ENCODE measurements at regions not wholly inside any gene's neighbourhood (a gene's known extent, or its start where the extent isn't known, plus 50 kb on each side); places are given as distances from the start of the nearest gene placed in this dataset.

DNA sequence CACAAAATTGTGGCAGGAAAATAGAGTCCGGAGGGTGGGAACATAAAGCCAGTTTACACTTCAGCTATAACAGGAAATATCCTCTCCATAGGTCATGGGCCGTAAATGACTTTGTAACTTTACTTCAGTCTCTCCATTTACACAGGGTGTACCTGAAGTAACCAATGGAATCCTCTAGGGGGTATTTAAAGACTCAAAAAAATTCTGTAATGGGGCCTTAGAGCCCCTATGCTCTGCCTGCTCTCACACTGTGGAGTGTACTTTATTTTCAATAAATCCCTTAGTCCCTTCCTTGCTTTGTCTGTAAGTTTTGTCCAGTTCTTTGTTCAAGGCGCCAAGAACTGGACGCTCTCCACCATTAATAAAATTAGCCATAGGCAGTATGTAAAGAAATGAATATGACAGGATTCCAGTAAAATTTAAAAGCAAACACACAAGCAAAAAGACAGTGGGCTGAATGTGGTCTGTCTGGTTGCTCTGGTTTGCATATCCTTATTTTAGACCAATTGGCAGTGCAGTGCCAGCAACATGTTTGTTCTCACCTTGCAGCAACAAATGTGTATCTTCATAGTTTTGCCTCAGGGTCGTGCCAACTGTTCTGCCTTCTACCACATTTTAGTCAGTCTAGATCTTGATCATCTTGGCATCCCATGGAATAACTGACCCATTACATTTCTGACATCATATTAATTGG lies 801.5 kb upstream of the SPRY2 start:
- Histone ChIP-seq H3K27ac (no peak overlapping the region), H3K9me3 (no peaks in the 10 kb centered on the region), H3K27me3 (ENCODE audit: insufficient read depth in 3 of 3, low read length in 2 of 3) (no peaks in the 10 kb centered on the region), H3K36me3 (ENCODE audit: insufficient read depth in 1 of 2, low read depth in 1 of 2) (no peaks in the 10 kb centered on the region), H3K4me1 (no peaks in the 10 kb centered on the region), H3K4me3 (no peak overlapping the region)
- DNase-seq (no peak), ATAC-seq (no peak)
- intact Hi-C loops (cut with DNase I), result no loop called here
- 80 to 82% (median 80%) methylated on average over 5 of the region's 5 CpGs for WGBS, 3 donors
- TF ChIP-seq, protein P1, sequence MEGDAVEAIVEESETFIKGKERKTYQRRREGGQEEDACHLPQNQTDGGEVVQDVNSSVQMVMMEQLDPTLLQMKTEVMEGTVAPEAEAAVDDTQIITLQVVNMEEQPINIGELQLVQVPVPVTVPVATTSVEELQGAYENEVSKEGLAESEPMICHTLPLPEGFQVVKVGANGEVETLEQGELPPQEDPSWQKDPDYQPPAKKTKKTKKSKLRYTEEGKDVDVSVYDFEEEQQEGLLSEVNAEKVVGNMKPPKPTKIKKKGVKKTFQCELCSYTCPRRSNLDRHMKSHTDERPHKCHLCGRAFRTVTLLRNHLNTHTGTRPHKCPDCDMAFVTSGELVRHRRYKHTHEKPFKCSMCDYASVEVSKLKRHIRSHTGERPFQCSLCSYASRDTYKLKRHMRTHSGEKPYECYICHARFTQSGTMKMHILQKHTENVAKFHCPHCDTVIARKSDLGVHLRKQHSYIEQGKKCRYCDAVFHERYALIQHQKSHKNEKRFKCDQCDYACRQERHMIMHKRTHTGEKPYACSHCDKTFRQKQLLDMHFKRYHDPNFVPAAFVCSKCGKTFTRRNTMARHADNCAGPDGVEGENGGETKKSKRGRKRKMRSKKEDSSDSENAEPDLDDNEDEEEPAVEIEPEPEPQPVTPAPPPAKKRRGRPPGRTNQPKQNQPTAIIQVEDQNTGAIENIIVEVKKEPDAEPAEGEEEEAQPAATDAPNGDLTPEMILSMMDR (IDR thresholded peaks at IDR 0.05), result no peak

DNA sequence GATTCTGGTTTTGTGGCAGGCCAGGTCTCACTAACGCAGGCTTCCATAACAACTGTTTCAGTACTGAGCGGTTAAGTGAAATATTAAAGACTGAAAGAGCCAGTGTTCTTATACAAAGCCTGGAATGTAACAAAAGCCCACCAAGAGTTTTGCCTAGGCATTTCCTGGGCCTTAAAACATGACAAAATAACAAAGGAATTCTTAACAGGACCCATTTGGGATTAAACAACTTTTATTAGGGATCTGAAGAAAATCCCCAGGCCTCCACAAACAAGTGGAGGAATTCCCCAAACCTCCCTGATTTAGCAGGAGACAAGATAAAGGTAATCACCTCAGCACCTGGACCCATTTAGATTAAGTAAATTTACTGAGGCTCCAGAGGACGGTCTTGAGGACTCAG lies 799.7 kb upstream of the SPRY2 start:
- Histone ChIP-seq H3K27ac (no peak overlapping the region), H3K4me1 (no peaks in the 10 kb centered on the region)

DNA sequence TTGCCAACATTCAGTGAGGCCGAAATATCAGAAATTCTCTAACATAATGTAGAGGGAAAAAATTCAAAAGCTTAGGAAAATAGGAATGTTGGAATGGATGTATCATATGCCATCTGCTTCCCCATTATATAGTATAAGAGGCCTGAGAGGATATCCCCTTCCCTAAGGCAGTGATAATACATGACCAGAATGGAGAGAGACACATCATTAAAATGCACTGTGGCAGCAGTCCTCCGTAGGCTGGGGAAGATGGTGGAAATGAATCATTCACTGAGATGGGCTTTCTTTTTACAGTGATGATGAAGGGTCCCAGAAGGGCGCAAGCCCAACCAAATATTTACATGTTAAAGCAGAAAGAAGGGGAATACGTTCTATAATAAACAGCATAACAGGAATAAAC lies 799.1 kb upstream of the SPRY2 start:
- WGBS, 3 donors, result 45 to 48% (median 46%) methylated on average over 4 of the region's 4 CpGs
- ATAC-seq, result no peak
- intact Hi-C loops (cut with DNase I), result no loop called here

More for the DNA sequence above, 799.7 kb upstream of the SPRY2 start:
- H3K9me3 ChIP-seq, result no peaks in the 10 kb centered on the region
- DNase-seq (no peak), ATAC-seq (no peak)
- no peaks in the 10 kb centered on the region for H3K27me3 ChIP-seq (ENCODE audit: insufficient read depth in 3 of 3, low read length in 2 of 3)
- H3K36me3 ChIP-seq (ENCODE audit: insufficient read depth in 1 of 2, low read depth in 1 of 2), result no peaks in the 10 kb centered on the region
- intact Hi-C loops (cut with DNase I), result no loop called here
- WGBS, 3 donors, result 77 to 82% (median 79%) methylated on average over 3 of the region's 3 CpGs
- no peak overlapping the region for H3K4me3 ChIP-seq
- TF ChIP-seq, protein P1 (IDR thresholded peaks at IDR 0.05), result no peak

DNA sequence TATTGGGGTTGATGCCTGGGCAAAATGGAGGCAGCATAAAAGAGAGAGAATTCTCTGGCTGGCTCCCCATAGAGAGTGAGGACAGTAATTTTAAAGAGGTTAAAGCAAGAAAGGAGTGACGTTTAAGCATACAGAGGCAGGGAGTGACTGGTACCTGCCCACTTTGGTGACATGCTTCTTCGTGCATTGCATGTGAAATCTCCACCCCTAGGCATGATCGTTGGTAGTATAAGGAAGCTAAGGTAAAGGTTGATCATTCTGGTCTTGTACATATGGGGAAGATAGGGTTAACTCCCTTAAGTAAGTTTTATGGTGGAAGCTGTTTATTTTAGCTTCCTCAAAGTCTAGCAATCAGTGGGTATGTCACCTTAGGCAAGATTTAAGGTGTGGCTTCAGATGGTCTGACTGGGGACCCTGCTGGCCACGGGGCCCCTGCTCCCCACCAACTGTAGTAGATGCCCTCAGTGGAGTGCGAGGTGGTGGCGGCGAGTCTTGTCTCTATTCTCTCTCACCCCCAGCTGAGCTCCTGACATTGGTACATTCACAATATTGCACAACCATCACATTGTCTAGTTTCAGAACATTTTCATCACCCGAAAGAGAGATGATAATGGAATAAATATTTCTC lies 797.5 kb upstream of the SPRY2 start:
- DNase-seq (no peak), ATAC-seq (no peak)
- Histone ChIP-seq H3K27ac (no peak overlapping the region), H3K4me3 (no peak overlapping the region), H3K27me3 (ENCODE audit: insufficient read depth in 3 of 3, low read length in 2 of 3) (no peaks in the 10 kb centered on the region), H3K36me3 (ENCODE audit: insufficient read depth in 1 of 2, low read depth in 1 of 2) (no peaks in the 10 kb centered on the region), H3K4me1 (no peaks in the 10 kb centered on the region), H3K9me3 (no peaks in the 10 kb centered on the region)
- TF ChIP-seq, protein P1 (IDR thresholded peaks at IDR 0.05), result no peak
- 80 to 86% (median 84%) methylated on average over 8 of the region's 8 CpGs for WGBS, 3 donors
- intact Hi-C loops (cut with DNase I), result no loop called here

More for the DNA sequence above, 799.1 kb upstream of the SPRY2 start:
- DNase-seq, result no peak
- no peak overlapping the region for H3K27ac ChIP-seq
- TF ChIP-seq, protein P1 (IDR thresholded peaks at IDR 0.05), result no peak
- H3K9me3 ChIP-seq, result no peaks in the 10 kb centered on the region
- H3K4me3 ChIP-seq, result no peak overlapping the region
- no peaks in the 10 kb centered on the region for H3K36me3 ChIP-seq (ENCODE audit: insufficient read depth in 1 of 2, low read depth in 1 of 2)
- H3K27me3 ChIP-seq (ENCODE audit: insufficient read depth in 3 of 3, low read length in 2 of 3), result no peaks in the 10 kb centered on the region
- no peaks in the 10 kb centered on the region for H3K4me1 ChIP-seq
